ENCODE measurements at regions not wholly inside any gene's neighbourhood (a gene's known extent, or its start where the extent isn't known, plus 50 kb on each side); places are given as distances from the start of the nearest gene placed in this dataset.

- DNase-seq: no peak
Measured at GRCh38 chr4:23327120-23327519, 562.7 kb downstream of the PPARGC1A start.

DNA sequence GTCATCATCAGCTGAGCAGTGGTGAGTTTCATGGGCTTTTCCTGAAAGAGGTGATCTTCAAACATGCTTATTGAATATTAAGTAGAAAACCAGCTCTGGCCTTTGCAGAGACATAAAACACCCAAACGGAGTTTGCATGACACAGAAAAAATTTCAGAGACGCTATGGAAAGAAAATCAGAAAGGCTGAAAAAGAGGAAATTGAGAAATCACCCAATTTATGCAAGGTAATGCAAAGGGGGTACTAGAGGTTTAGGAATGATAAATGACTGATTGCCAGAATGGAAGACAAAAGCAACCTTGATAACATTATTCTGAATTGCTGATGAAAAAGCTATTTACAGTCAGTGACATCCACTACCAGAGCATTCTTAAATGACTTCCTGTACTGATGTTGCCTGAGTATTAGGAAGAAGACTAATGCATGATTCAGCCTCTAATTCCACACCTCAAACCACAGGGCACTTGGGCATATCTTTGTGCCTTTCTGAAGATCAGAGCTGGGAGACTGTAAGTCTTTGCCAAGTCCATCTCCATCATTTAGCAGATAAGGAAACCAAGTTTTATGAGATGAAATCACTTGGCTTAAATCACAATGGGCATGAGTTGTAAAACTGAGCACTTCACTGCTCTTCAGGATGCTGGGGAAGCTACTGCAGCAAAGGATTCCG is 565.7 kb downstream of the PPARGC1A start:
- DNase-seq: no peak

GRCh38 chr4:23323436-23323835 is 566.4 kb downstream of the PPARGC1A start:
- no peak for DNase-seq

DNA sequence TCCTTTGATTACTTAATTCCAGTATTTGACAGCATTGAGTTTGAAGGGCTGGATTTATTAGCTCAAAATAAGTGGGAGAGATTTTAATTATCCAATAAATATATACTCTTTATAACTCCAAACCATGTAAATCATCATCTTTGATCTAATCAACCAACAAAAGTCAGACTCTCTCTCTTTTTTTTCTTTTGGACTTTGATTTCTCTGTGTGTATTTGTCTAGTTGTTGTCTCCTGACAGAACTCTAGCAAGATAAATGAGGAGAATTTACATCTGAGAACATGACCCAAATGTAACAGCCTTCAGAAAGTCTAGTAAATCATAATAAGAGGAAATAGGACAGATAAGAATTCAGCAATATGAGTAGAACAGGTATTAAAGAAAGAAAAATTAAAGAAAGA is 567.1 kb downstream of the PPARGC1A start:
- DNase-seq: no peak

GRCh38 chr4:23320931-23321587 is 568.8 kb downstream of the PPARGC1A start:
- no peak for DNase-seq

GRCh38 chr4:23312686-23313085 is 577.2 kb downstream of the PPARGC1A start:
- no peak for DNase-seq

DNA sequence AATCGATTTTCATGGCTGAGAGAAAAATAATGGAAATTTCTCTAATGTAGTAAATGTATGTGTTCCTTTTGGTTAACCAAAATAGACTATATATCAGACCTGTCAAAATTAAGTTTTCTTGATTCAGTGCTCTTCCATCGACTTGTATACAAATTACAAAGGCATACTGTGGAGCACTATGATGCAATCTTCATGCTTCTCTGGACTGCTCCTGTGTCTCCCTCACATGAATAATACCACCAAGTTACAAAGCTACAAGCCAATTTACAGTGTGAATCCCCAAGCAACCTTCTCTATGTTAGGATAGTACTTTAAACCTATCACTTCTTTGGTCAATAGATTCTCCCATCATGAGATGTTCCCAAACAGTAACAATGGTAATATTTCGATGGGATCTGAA is 577.9 kb downstream of the PPARGC1A start:
- DNase-seq: no peak

DNA sequence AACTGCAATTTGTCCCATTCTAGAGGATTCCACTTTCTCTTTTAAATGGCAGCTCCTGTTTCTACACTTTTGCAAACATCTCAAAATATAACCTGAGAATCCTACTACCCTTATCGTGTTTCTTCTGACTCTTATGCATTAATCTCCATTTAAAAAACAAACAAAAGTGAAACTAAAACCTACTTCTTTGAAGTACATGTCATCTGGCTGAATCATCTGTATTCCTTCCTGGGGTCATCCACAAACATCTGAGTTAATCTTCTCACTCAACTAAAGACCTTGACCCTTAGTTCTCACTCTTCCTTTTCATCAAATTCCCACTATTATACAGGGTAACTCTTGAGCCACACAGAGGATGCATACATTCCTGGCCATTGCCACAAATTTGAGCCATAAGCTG is 584.8 kb downstream of the PPARGC1A start:
- no peak for DNase-seq

GRCh38 chr4:23298371-23298770 is 591.5 kb downstream of the PPARGC1A start:
- DNase-seq: no peak

DNA sequence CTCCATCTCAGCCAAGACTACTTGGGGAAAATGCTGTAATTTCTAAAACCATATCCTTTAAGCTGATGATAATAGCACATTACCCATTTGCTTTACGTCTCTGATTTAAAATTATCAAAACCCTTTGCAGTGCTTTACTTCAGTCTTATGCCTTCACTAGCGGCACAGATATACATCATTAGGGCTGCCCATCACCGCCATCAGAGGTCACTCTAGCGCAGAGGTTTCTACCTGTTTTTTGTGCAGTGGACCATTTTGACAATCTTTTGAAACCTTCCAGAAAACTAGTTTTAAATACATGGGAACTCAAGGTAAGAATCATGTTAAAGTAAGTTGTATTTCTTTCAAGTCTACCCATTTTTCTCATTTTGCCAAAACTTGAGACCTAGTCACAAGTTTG is 592.5 kb downstream of the PPARGC1A start:
- DNase-seq: no peak

DNA sequence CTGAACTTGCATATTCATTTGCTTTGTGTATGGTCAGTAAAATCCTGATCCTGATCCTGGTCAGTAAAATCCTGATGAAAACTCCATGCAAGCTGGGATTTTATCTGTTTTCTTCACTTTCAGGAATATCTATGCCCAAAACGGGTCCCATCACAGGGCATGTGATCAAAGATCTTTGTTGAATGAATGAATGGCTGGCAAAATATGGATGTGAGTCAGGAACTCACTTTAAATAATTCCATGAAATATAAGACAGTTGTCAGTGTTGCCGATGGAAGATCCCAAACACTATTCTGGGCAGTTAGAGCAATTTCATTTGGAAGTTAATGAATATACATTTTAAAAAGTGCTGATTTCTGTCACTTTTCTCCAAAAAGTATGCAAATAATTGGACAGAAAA is 598.4 kb downstream of the GBA3 start:
- no peak for DNase-seq

GRCh38 chr4:23290656-23291055 is 597.9 kb downstream of the GBA3 start:
- DNase-seq: no peak

DNA sequence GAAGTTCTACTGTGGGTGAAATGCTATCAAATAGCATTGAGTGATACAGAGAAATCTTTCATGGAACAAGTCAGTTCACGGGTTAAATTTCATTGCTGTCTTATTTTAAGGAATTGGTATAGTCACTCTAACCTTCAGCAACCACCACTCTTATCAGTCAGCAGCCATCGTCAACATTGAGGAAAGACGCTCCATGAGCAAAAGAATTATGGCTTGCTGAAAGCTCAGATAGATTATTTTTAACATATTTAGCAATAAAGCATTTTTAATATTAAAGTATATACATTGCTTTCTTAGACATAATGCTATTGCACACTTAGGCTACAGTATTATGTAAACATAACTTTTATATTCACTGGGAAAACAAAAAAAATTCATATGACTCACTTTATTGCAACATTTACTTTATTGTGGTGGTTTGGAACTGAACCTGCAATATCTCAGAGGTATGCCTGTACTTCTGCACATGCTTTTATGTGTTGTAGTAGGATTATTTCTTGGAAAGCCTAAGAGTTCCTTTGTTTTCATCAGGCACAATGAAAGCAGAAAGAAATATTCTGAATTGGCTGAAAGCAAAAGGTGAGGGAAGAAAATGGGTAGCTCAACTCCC is 586.7 kb downstream of the GBA3 start:
- no peak for DNase-seq

DNA sequence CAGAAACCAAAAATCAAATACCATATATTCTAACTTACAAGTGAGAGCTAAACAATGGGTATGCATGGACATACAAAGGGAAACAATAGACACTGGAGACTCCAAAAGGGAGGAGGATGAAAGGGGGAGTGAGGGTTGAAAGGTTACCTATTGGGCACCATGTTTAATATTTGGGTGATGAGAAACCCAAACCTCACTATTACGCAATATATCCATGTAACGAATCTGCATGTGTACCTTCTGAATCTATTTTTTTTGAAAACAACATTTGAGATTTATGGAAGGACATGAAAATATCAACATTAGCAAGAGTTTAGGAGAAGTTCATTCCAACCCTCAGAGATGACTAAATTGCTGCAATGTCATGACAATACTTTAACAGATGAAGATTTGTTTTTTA is 586.1 kb downstream of the GBA3 start:
- DNase-seq: no peak

DNA sequence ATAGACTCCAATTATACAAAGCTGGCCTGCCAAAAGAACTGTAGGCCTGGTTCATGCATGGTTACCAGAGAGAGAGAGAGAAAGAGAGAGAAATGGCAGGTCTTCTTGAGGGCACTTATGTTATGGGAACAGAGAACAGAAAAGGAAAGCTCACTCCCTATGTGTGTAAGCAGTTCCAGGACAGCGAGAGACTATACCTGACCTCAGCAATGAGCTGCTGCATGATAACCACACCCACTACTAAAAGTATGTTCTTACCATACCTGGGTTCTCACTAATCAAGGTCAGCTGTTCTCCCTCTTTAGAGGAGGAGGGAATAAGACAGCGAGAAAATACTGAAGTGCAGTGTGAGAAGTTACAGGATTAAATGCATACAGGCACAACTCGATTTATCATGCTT is 583.3 kb downstream of the GBA3 start:
- DNase-seq: no peak

GRCh38 chr4:23269566-23269965 is 576.8 kb downstream of the GBA3 start:
- no peak for DNase-seq

GRCh38 chr4:23268072-23268771 is 575.5 kb downstream of the GBA3 start:
- DNase-seq: no peak

GRCh38 chr4:23266401-23266800 is 573.7 kb downstream of the GBA3 start:
- DNase-seq: no peak

GRCh38 chr4:23260511-23260910 is 567.8 kb downstream of the GBA3 start:
- DNase-seq: no peak

GRCh38 chr4:23245203-23245832 is 552.6 kb downstream of the GBA3 start:
- DNase-seq: no peak

DNA sequence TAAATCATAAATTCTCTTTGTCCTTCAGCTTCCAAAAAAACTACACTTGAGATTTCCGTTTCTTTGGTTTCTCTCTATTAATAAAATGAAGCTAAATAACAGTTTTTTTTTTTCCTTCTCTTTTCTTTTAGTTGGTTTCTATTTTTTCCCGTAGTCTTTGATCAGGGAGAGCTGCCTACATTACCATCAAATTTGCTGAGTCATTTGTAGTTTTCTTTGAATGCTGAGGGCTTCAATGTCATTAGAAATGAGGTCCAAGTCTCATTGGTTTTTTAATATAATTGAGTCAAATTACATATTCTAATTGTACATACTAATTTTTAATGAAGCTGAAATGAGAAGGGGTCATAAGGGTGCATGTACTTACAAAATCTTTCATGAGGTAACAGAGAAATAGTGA is 550.2 kb downstream of the GBA3 start:
- DNase-seq: no peak

DNA sequence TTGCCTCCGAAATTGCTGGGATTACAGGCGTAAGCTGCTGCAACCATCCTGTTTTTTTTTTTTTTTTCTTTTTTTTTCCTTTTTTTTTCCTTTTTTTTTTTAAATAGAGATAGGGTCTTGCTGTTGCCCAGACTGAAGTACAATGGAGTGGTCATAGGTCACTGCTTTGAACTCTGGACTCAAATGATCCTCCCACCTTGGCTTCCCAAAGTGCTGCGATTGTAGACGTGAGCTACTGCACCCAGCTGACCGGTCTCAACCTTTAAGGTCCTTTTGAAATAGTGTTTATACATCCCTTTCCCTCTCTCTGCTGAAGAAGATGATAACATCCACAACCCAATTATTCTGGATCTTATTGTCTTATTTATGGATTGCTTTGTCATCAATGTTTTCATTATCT is 548.7 kb downstream of the GBA3 start:
- no peak for DNase-seq

- DNase-seq: no peak
Measured at GRCh38 chr4:23238848-23239247, 546.1 kb downstream of the GBA3 start.

All from retina (tissue), 1 donor.